ENCODE measurements at regions not wholly inside any gene's neighbourhood (a gene's known extent, or its start where the extent isn't known, plus 50 kb on each side); places are given as distances from the start of the nearest gene placed in this dataset.

GRCh38 chr2:31765078-31765945 lies 184.6 kb upstream of the SRD5A2 start:
- intact Hi-C loops (cut with micrococcal nuclease) = no loop called here
- Histone ChIP-seq H3K79me2 (ENCODE audit: control insufficient read depth, insufficient read depth, low read length) (no peaks in the 10 kb centered on the region), H3K36me3 (replicated peaks in 1 of 2; ENCODE audit: control extremely low read depth in 1 of 2, control insufficient read depth in 1 of 2, extremely low read depth in 1 of 2, insufficient read depth in 2 of 2, low read length in 1 of 2) (no peaks in the 10 kb centered on the region), H3K4me2 (replicated peaks; ENCODE audit: low read depth, low read length, poor library complexity, severe bottlenecking) (no peak overlapping the region), H4K20me1 (ENCODE audit: control insufficient read depth, insufficient read depth, low read length, poor library complexity, severe bottlenecking) (no peaks in the 10 kb centered on the region), H3K9ac (ENCODE audit: low read length) (no peak overlapping the region), H3K27ac (ENCODE audit: low read length in 2 of 2) (no peak overlapping the region), H3K4me3 (ENCODE audit: control extremely low read depth in 1 of 5, extremely low read depth in 1 of 5, insufficient read depth in 1 of 5, low read depth in 2 of 5, low read length in 4 of 5) (no peak overlapping the region), H2AFZ (ENCODE audit: insufficient read depth, low read depth, low read length, poor library complexity, severe bottlenecking) (no peak overlapping the region), H3K9me3 (ENCODE audit: control extremely low read depth in 1 of 3, control insufficient read depth in 2 of 3, insufficient read depth in 1 of 3, low read length in 2 of 3) (no peaks in the 10 kb centered on the region), H3K27me3 (replicated peaks in 1 of 4; ENCODE audit: control extremely low read depth in 1 of 4, control insufficient read depth in 3 of 4, insufficient read depth in 4 of 4, low read length in 3 of 4) (no peaks in the 10 kb centered on the region), H3K4me1 (ENCODE audit: control insufficient read depth in 2 of 2, insufficient read depth in 2 of 2, low read length in 2 of 2) (no peaks in the 10 kb centered on the region)
- POLR2A ChIA-PET = no interaction called here
- CTCF ChIA-PET = no interaction called here
- TF ChIP-seq EZH2 (IDR thresholded peaks at IDR 0.05; ENCODE audit: borderline replicate concordance, insufficient read depth, low read depth, low read length, poor library complexity, severe bottlenecking) (no peak), CTCF (IDR thresholded peaks at IDR 0.05) (no peak)
- ATAC-seq (ENCODE audit: low read depth) (no peak), DNase-seq (no peak)
- H3K9me3 Mint-ChIP-seq (ENCODE audit: insufficient read depth) = no peaks in the 10 kb centered on the region
- no CpG with 5 or more reads among the region's 2 CpGs for WGBS (ENCODE audit: insufficient coverage)
- no peak overlapping the region for H3K4me3 Mint-ChIP-seq
- no peaks in the 10 kb centered on the region for H3K4me1 Mint-ChIP-seq
- no peak overlapping the region for H3K27ac Mint-ChIP-seq
- H3K27me3 Mint-ChIP-seq = peaks cover 6% of the 10 kb centered on the region

GRCh38 chr2:31764169-31764568 lies 183.4 kb upstream of the SRD5A2 start:
- Histone ChIP-seq H3K27me3 (replicated peaks in 1 of 4; ENCODE audit: control extremely low read depth in 1 of 4, control insufficient read depth in 3 of 4, insufficient read depth in 4 of 4, low read length in 3 of 4) (no peaks in the 10 kb centered on the region), H3K9me3 (ENCODE audit: control extremely low read depth in 1 of 3, control insufficient read depth in 2 of 3, insufficient read depth in 1 of 3, low read length in 2 of 3) (no peaks in the 10 kb centered on the region), H3K79me2 (ENCODE audit: control insufficient read depth, insufficient read depth, low read length) (no peaks in the 10 kb centered on the region), H3K4me1 (ENCODE audit: control insufficient read depth in 2 of 2, insufficient read depth in 2 of 2, low read length in 2 of 2) (no peaks in the 10 kb centered on the region), H4K20me1 (ENCODE audit: control insufficient read depth, insufficient read depth, low read length, poor library complexity, severe bottlenecking) (no peaks in the 10 kb centered on the region), H3K36me3 (replicated peaks in 1 of 2; ENCODE audit: control extremely low read depth in 1 of 2, control insufficient read depth in 1 of 2, extremely low read depth in 1 of 2, insufficient read depth in 2 of 2, low read length in 1 of 2) (no peaks in the 10 kb centered on the region), H3K9ac (ENCODE audit: low read length) (no peak overlapping the region), H3K4me2 (replicated peaks; ENCODE audit: low read depth, low read length, poor library complexity, severe bottlenecking) (no peak overlapping the region), H3K27ac (ENCODE audit: low read length in 2 of 2) (no peak overlapping the region), H2AFZ (ENCODE audit: insufficient read depth, low read depth, low read length, poor library complexity, severe bottlenecking) (no peak overlapping the region), H3K4me3 (ENCODE audit: control extremely low read depth in 1 of 5, extremely low read depth in 1 of 5, insufficient read depth in 1 of 5, low read depth in 2 of 5, low read length in 4 of 5) (no peak overlapping the region)
- Mint-ChIP-seq H3K9me3 (ENCODE audit: insufficient read depth) (no peaks in the 10 kb centered on the region), H3K27ac (no peak overlapping the region), H3K4me1 (no peaks in the 10 kb centered on the region), H3K4me3 (no peak overlapping the region), H3K27me3 (peaks cover 6% of the 10 kb centered on the region)
- CTCF ChIA-PET = no interaction called here
- DNase-seq (no peak), ATAC-seq (ENCODE audit: low read depth) (no peak)
- TF ChIP-seq CTCF (IDR thresholded peaks at IDR 0.05) = no peak
- no peak for TF ChIP-seq EZH2 (IDR thresholded peaks at IDR 0.05; ENCODE audit: borderline replicate concordance, insufficient read depth, low read depth, low read length, poor library complexity, severe bottlenecking)
- intact Hi-C loops (cut with micrococcal nuclease) = no loop called here
- WGBS (ENCODE audit: insufficient coverage) = no CpG with 5 or more reads among the region's 2 CpGs
- POLR2A ChIA-PET = no interaction called here
